Mesenchymal stem cell (in vitro differentiated cells and primary cell): ENCODE measurements at regions not wholly inside any gene's neighbourhood (a gene's known extent, or its start where the extent isn't known, plus 50 kb on each side); places are given as distances from the start of the nearest gene placed in this dataset.

Experiments used
- DNase-seq: peaks from one replicate; pipeline ENCODE4 v3.0.0-alpha.2; 2013
- H2AFZ ChIP-seq: one replicate; pipeline ENCODE4 v1.6.1; 2013; ENCODE audit warnings: low read depth, mild to moderate bottlenecking, control low read depth, inconsistent platforms, low read length, moderate library complexity
- H2AK5ac ChIP-seq: 2 replicates; pipeline ENCODE4 v1.6.1; 2013; ENCODE audit warnings: low read length, moderate library complexity, mild to moderate bottlenecking, inconsistent platforms; ENCODE audit not compliant: severe bottlenecking
- H2BK120ac ChIP-seq: one replicate; pipeline ENCODE4 v1.6.1; 2013; ENCODE audit warnings: low read depth, mild to moderate bottlenecking, inconsistent platforms, low read length, moderate library complexity
- H2BK12ac ChIP-seq, 2 experiments: one replicate each; pipeline ENCODE4 v1.6.1; 2013; ENCODE audit warnings: inconsistent platforms in 2 of 2, low read length in 2 of 2, mild to moderate bottlenecking in 2 of 2, moderate library complexity in 2 of 2, control low read depth in 1 of 2
- H2BK15ac ChIP-seq: one replicate; pipeline ENCODE4 v1.6.1; 2013; ENCODE audit warnings: mild to moderate bottlenecking, low read depth, inconsistent platforms; ENCODE audit not compliant: poor library complexity, severe bottlenecking
- H2BK5ac ChIP-seq: 2 replicates; pipeline ENCODE4 v1.6.1; 2013; ENCODE audit warnings: low read depth, mild to moderate bottlenecking, low read length, control low read depth, inconsistent platforms; ENCODE audit not compliant: poor library complexity, severe bottlenecking
- H3K14ac ChIP-seq, 2 experiments: one replicate each; pipeline ENCODE4 v1.6.1; 2013; ENCODE audit warnings: inconsistent platforms in 2 of 2, low read length in 2 of 2, control low read depth in 1 of 2, mild to moderate bottlenecking in 1 of 2, moderate library complexity in 1 of 2
- H3K18ac ChIP-seq, 2 experiments: one replicate each; pipeline ENCODE4 v1.6.1; 2013; ENCODE audit warnings: inconsistent platforms in 2 of 2, low read length in 2 of 2, control low read depth in 1 of 2, low read depth in 1 of 2, mild to moderate bottlenecking in 1 of 2
- H3K23ac ChIP-seq, 2 experiments: one replicate each; pipeline ENCODE4 v1.6.1; 2013; ENCODE audit warnings: inconsistent platforms in 2 of 2, low read length in 2 of 2, mild to moderate bottlenecking in 2 of 2, moderate library complexity in 2 of 2, control low read depth in 1 of 2
- H3K27ac ChIP-seq: 2 replicates; pipeline ENCODE4 v1.5.1; 2013; ENCODE audit warnings: mild to moderate bottlenecking, moderate library complexity, low read length, control low read depth, inconsistent platforms; ENCODE audit not compliant: poor library complexity, severe bottlenecking
- H3K27me3 ChIP-seq, 2 experiments: 2 replicates each; pipeline versions ENCODE4 v1.6.1 to v1.7.0; 2013; ENCODE audit warnings: low read length in 2 of 2, mild to moderate bottlenecking in 2 of 2, moderate library complexity in 2 of 2, control low read depth in 1 of 2, inconsistent platforms in 1 of 2; ENCODE audit not compliant: control insufficient read depth in 1 of 2, insufficient read depth in 1 of 2
- H3K36me3 ChIP-seq, 2 experiments: 2 replicates each; pipeline versions ENCODE4 v1.6.1 to v1.7.0; 2013; ENCODE audit warnings: low read length in 2 of 2, control low read depth in 1 of 2, inconsistent platforms in 1 of 2, low read depth in 1 of 2, mild to moderate bottlenecking in 1 of 2; ENCODE audit not compliant: insufficient read depth in 2 of 2, control insufficient read depth in 1 of 2
- H3K4ac ChIP-seq, 2 experiments: one replicate each; pipeline ENCODE4 v1.6.1; 2013; ENCODE audit warnings: inconsistent platforms in 2 of 2, low read length in 2 of 2, mild to moderate bottlenecking in 2 of 2, moderate library complexity in 2 of 2, control low read depth in 1 of 2, low read depth in 1 of 2
- H3K4me1 ChIP-seq: 2 replicates; pipeline ENCODE4 v1.6.1; 2013; ENCODE audit warnings: low read depth, low read length, control low read depth; ENCODE audit not compliant: control insufficient read depth, insufficient read depth
- H3K4me2 ChIP-seq: 2 replicates; pipeline ENCODE4 v1.6.1; 2013; ENCODE audit warnings: low read length, mild to moderate bottlenecking, inconsistent platforms; ENCODE audit not compliant: poor library complexity, severe bottlenecking
- H3K4me3 ChIP-seq, 2 experiments: 2 replicates each; pipeline versions ENCODE4 v1.5.1 to v1.7.0; 2013; ENCODE audit warnings: low read length in 2 of 2, mild to moderate bottlenecking in 2 of 2, control low read depth in 1 of 2, low read depth in 1 of 2; ENCODE audit not compliant: insufficient read depth in 1 of 2
- H3K79me1 ChIP-seq: replicated peaks from 2 replicates; pipeline ENCODE4 v1.6.1; 2013; ENCODE audit warnings: mild to moderate bottlenecking, control low read depth, low read length, inconsistent platforms; ENCODE audit not compliant: poor library complexity, severe bottlenecking
- H3K9ac ChIP-seq: 2 replicates; pipeline ENCODE4 v1.7.0; 2013; ENCODE audit warnings: mild to moderate bottlenecking, low read length, moderate library complexity
- H3K9me3 ChIP-seq: 2 replicates; pipeline ENCODE4 v1.7.0; 2013; ENCODE audit warnings: mild to moderate bottlenecking, low read length; ENCODE audit not compliant: control insufficient read depth
- H4K8ac ChIP-seq: one replicate; pipeline ENCODE4 v1.6.1; 2013; ENCODE audit warnings: inconsistent platforms, mild to moderate bottlenecking, low read length, moderate library complexity
- H4K91ac ChIP-seq: one replicate; pipeline ENCODE4 v1.6.1; 2013; ENCODE audit warnings: mild to moderate bottlenecking, low read length, inconsistent platforms
- WGBS: methylation state at CpG from one replicate; pipeline ENCODE4 v1.1.7; 2013; ENCODE audit warnings: mixed read lengths; 5-methylcytosine and 5-hydroxymethylcytosine counted together

- H2BK120ac ChIP-seq = no peak overlapping the region
- H3K4me1 ChIP-seq = no peaks in the 10 kb centered on the region
- no peak for DNase-seq
- no peak overlapping the region for H3K4ac ChIP-seq
- H2BK12ac ChIP-seq = no peak overlapping the region
- WGBS = 94% methylated on average over 3 of the region's 3 CpGs
- H3K18ac ChIP-seq = no peak overlapping the region
- no peaks in the 10 kb centered on the region for H3K27me3 ChIP-seq
- H3K79me1 ChIP-seq = no peaks in the 10 kb centered on the region
- H4K91ac ChIP-seq = no peak overlapping the region
- H3K23ac ChIP-seq = no peak overlapping the region
- H3K36me3 ChIP-seq = no peaks in the 10 kb centered on the region
- H3K14ac ChIP-seq = no peak overlapping the region
- no peak overlapping the region for H4K8ac ChIP-seq
- no peak overlapping the region for H2BK15ac ChIP-seq
- peak overlapping the region in 1 of 2 experiments; percentile 8 for H3K4me3 ChIP-seq
- H2AFZ ChIP-seq = no peak overlapping the region
- no peak overlapping the region for H3K27ac ChIP-seq
- no peak overlapping the region for H3K4me2 ChIP-seq
- no peak overlapping the region for H2AK5ac ChIP-seq
- H2BK5ac ChIP-seq = no peak overlapping the region
- H3K9me3 ChIP-seq = no peaks in the 10 kb centered on the region
- H3K9ac ChIP-seq = no peak overlapping the region
These were observed 794.5 kb upstream of the CELF2 start for GRCh38 chr10:10223131-10223530.

- Histone ChIP-seq H3K23ac (no peak overlapping the region), H4K91ac (no peak overlapping the region), H2AFZ (no peak overlapping the region), H3K4ac (no peak overlapping the region), H2BK5ac (no peak overlapping the region), H3K4me1 (no peaks in the 10 kb centered on the region), H2BK120ac (no peak overlapping the region), H3K27me3 (no peaks in the 10 kb centered on the region), H3K4me3 (no peak overlapping the region), H3K36me3 (no peaks in the 10 kb centered on the region), H3K27ac (no peak overlapping the region), H3K4me2 (no peak overlapping the region), H3K14ac (no peak overlapping the region), H3K9ac (no peak overlapping the region), H2AK5ac (no peak overlapping the region), H2BK15ac (no peak overlapping the region), H3K79me1 (no peaks in the 10 kb centered on the region), H3K9me3 (no peaks in the 10 kb centered on the region), H4K8ac (no peak overlapping the region), H2BK12ac (no peak overlapping the region), H3K18ac (no peak overlapping the region)
- 92% methylated on average over 2 of the region's 4 CpGs for WGBS
- no peak for DNase-seq
These were observed 792.5 kb upstream of the CELF2 start for GRCh38 chr10:10225136-10225676.

GRCh38 chr10:10233229-10233628 lies 784.4 kb upstream of the CELF2 start:
- Histone ChIP-seq H3K36me3 (no peaks in the 10 kb centered on the region), H2AK5ac (no peak overlapping the region), H3K9ac (no peak overlapping the region), H3K23ac (no peak overlapping the region), H3K18ac (no peak overlapping the region), H2AFZ (no peak overlapping the region), H2BK15ac (no peak overlapping the region), H3K9me3 (no peaks in the 10 kb centered on the region), H2BK120ac (no peak overlapping the region), H3K79me1 (no peaks in the 10 kb centered on the region), H4K8ac (no peak overlapping the region), H4K91ac (no peak overlapping the region), H3K27ac (no peak overlapping the region), H3K4me1 (no peaks in the 10 kb centered on the region), H2BK12ac (no peak overlapping the region), H3K4ac (no peak overlapping the region), H2BK5ac (no peak overlapping the region), H3K4me3 (no peak overlapping the region), H3K14ac (no peak overlapping the region), H3K4me2 (no peak overlapping the region), H3K27me3 (no peaks in the 10 kb centered on the region)
- DNase-seq = no peak
- WGBS = no CpG with 5 or more reads among the region's 2 CpGs

- DNase-seq = no peak
- H4K91ac ChIP-seq = no peak overlapping the region
- no peak overlapping the region for H3K9ac ChIP-seq
- H2BK120ac ChIP-seq = no peak overlapping the region
- H3K36me3 ChIP-seq = no peaks in the 10 kb centered on the region
- H2BK12ac ChIP-seq = no peak overlapping the region
- no peak overlapping the region for H3K14ac ChIP-seq
- H2BK5ac ChIP-seq = no peak overlapping the region
- no peaks in the 10 kb centered on the region for H3K27me3 ChIP-seq
- no peak overlapping the region for H4K8ac ChIP-seq
- H2AFZ ChIP-seq = no peak overlapping the region
- no peaks in the 10 kb centered on the region for H3K79me1 ChIP-seq
- no peak overlapping the region for H2AK5ac ChIP-seq
- H3K23ac ChIP-seq = no peak overlapping the region
- H3K4me3 ChIP-seq = no peak overlapping the region
- H3K18ac ChIP-seq = no peak overlapping the region
- no peak overlapping the region for H3K4ac ChIP-seq
- no peaks in the 10 kb centered on the region for H3K4me1 ChIP-seq
- 71% methylated on average over 3 of the region's 3 CpGs for WGBS
- no peak overlapping the region for H3K27ac ChIP-seq
- no peak overlapping the region for H3K4me2 ChIP-seq
- no peak overlapping the region for H2BK15ac ChIP-seq
- no peaks in the 10 kb centered on the region for H3K9me3 ChIP-seq
These were observed 782.7 kb upstream of the CELF2 start for GRCh38 chr10:10235003-10235402.
